ENCODE measurements at regions not wholly inside any gene's neighbourhood (a gene's known extent, or its start where the extent isn't known, plus 50 kb on each side); places are given as distances from the start of the nearest gene placed in this dataset.

DNA sequence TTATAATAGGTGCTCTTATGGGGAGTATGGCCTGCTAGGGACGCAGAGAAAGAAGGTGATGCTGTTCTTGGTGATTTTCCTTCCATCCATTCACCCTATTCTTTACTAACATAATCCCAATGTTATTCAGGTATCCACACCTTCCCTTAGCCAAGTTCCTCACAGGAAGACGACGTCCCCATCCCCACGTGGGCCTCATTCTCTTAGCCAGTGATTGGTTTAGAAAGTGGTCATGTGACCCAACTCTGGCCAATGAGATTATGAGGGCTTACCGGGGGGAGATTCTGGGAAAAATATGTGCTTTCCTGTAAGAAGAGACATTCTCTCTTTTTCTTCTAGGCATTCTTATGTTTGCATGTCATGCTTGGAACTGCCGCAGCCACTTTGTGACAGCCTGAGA, 474.7 kb downstream of the HAPSTR1 start:
- DNase-seq (ENCODE audit: low read depth): no peak
- no peak overlapping the region for H3K4me3 ChIP-seq (ENCODE audit: low read depth, low read length)
- TF ChIP-seq, protein P1, sequence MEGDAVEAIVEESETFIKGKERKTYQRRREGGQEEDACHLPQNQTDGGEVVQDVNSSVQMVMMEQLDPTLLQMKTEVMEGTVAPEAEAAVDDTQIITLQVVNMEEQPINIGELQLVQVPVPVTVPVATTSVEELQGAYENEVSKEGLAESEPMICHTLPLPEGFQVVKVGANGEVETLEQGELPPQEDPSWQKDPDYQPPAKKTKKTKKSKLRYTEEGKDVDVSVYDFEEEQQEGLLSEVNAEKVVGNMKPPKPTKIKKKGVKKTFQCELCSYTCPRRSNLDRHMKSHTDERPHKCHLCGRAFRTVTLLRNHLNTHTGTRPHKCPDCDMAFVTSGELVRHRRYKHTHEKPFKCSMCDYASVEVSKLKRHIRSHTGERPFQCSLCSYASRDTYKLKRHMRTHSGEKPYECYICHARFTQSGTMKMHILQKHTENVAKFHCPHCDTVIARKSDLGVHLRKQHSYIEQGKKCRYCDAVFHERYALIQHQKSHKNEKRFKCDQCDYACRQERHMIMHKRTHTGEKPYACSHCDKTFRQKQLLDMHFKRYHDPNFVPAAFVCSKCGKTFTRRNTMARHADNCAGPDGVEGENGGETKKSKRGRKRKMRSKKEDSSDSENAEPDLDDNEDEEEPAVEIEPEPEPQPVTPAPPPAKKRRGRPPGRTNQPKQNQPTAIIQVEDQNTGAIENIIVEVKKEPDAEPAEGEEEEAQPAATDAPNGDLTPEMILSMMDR (conservative IDR thresholded peaks at IDR 0.05; ENCODE audit: low read depth, low read length): no peak

DNA sequence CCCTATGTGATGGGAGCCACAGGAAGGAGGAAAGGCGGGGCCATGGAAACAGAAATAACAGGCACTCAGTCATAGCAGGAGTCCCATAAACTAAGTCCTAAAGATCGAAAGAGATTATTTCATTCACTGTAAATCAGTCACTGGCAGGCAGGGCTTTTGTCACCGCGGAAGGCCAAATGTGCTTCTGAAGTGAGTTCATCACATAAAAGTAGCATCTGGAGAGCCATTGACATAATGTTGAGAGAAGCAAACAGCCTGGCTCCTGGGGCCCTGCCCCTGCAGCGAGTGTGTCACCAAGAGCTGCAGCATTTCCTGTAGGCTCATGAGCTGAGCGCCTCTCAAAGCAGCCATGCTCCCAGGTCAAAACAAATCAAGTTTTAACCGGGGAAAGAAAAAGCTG, 476.2 kb downstream of the HAPSTR1 start:
- H3K4me3 ChIP-seq (ENCODE audit: low read depth, low read length): no peak overlapping the region
- TF ChIP-seq, protein P1 (conservative IDR thresholded peaks at IDR 0.05; ENCODE audit: low read depth, low read length): no peak
- DNase-seq (ENCODE audit: low read depth): no peak

DNA sequence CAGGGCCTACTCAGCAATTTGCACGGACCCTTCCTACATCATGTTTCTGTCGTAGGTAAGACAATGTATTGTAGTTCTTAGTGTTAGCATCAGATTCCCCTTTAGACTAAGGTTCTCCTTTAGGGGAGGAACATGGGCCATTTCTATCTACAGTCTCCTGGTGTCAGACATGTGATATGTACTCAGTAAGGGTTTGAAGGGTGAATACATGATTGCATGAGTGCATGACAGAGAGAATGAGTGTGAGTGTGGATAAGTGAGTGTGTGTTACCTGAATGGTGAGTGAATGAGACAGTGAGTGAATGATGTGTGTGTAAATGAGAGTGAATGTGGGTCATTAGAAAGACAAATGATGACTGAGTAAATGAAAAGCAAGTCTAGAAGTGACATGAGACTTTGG, 476.8 kb downstream of the HAPSTR1 start:
- no peak for DNase-seq (ENCODE audit: low read depth)
- H3K4me3 ChIP-seq (ENCODE audit: low read depth, low read length): no peak overlapping the region
- TF ChIP-seq, protein P1 (conservative IDR thresholded peaks at IDR 0.05; ENCODE audit: low read depth, low read length): no peak

DNA sequence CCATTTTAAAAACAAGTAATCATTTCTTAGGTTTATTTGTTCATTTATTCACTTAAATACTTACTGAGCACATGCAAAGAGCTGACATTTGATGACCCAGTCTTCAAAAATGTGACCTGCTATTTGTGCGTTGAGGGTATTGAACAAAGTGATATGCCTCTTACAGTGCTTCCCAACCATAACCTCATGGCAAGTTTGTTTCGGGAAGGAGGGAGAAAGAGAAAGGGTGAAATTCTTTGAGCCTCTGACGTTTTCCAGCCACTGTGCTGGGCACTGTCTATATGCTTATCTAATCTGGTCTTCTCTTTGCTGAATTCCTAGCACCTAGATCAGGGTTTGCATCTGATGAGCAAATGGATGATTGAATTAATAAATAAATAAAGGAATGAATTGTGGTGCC, 479.1 kb downstream of the HAPSTR1 start:
- no peak for DNase-seq (ENCODE audit: low read depth)
- TF ChIP-seq, protein P1 (conservative IDR thresholded peaks at IDR 0.05; ENCODE audit: low read depth, low read length): no peak
- no peak overlapping the region for H3K4me3 ChIP-seq (ENCODE audit: low read depth, low read length)

DNA sequence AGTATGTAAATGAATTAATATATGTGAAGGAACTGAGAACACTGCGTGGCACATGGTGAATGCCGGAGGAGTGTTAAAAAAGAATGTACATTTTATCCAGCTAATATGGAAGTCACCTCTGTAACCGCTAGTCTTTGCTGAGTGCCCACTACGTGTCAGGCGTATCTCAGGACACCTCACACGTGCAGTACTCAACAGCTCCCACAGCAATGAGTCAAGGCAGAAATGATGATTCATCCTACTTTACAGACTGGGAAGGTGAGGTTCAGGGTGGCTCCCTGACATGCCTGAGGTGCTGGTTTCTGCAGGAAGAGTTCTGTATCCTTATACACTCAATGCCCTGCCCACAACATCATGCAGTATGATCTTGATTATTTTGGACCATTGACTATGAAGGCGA, 487.0 kb downstream of the HAPSTR1 start:
- H3K4me3 ChIP-seq (ENCODE audit: low read depth, low read length): no peak overlapping the region
- DNase-seq (ENCODE audit: low read depth): no peak
- TF ChIP-seq, protein P1 (conservative IDR thresholded peaks at IDR 0.05; ENCODE audit: low read depth, low read length): no peak

DNA sequence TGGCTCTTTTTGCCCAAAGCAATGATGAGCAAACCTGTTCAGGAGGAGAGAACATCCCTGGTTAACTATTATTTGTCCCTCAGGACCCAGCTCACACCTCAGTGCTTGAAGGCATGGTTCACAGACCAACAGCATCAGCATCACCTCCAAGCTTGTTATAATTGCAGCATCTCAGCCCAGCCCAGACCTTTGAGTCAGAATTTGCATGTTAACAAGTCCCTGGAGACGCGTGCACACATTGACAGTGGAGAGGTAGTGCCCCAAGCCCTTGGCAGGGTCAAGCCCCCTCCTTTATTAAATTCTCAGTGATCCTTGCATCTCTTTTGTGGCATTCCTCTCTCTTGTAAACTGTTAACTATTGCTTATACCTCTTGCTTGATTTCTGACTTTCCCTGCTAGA, 488.6 kb downstream of the HAPSTR1 start:
- no peak overlapping the region for H3K4me3 ChIP-seq (ENCODE audit: low read depth, low read length)

DNA sequence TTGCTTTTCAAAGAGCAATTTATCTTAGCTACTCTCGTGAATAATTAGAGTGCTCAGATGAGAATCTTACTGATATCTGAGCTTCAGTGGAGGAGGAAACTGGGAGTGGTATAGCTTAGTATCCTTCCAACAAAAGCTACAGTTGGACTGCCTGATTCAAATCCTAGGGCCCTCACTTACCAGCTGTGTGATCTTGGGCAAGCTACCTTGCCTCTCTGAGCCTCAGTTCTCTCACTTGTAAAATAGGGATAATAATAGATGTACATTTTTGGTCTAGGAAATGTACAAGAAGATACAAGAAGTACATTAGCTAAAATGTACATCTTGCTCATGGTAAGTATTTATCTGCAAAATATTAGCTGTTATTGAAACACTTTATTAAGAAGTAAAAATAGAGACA, 502.0 kb downstream of the HAPSTR1 start:
- no peak for DNase-seq (ENCODE audit: low read depth)
- TF ChIP-seq, protein P1 (conservative IDR thresholded peaks at IDR 0.05; ENCODE audit: low read depth, low read length): no peak
- no peak overlapping the region for H3K4me3 ChIP-seq (ENCODE audit: low read depth, low read length)

More for the DNA sequence above, 488.6 kb downstream of the HAPSTR1 start:
- TF ChIP-seq, protein P1 (conservative IDR thresholded peaks at IDR 0.05; ENCODE audit: low read depth, low read length): no peak
- DNase-seq (ENCODE audit: low read depth): no peak
